SU-DHL-6 (cell line): ENCODE measurements at regions not wholly inside any gene's neighbourhood (a gene's known extent, or its start where the extent isn't known, plus 50 kb on each side); places are given as distances from the start of the nearest gene placed in this dataset.

Source experiments
- EZH2phosphoT487 ChIP-seq: fragments of 200-600 bp; sonication (generic), shearing (Covaris generic); conservative IDR thresholded peaks from 2 replicates; pipeline ENCODE4 v1.6.1; 2018; ENCODE audit warnings: mild to moderate bottlenecking, antibody characterized with exemption, low read length, moderate library complexity, mixed read lengths
- TF ChIP-seq, protein P1 (sequence below): fragments of 200-600 bp; sonication (generic); IDR thresholded peaks from one replicate; pipeline ENCODE4 v1.5.1; 2017; ENCODE audit warnings: antibody characterized with exemption, mild to moderate bottlenecking, low read length, moderate library complexity; ENCODE audit not compliant: insufficient read depth, poor library complexity, severe bottlenecking

DNA sequence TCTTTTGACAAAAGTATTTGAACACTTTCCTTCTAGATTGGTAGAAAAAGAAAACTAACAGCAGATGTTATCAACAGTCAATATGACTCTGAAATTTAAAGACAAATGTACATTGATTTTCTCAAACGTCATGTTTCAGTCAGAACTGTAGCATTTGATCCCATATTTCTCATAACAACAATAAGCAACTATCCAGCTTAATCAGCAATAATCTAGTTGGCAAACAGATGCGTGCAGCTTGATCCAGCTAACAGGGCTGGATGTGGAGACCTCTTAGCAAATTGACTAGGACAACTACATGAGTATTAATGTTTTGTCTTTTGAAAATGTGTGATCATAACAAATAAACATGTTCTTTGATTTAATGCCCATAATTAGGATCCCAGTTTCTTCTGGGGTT is 94.0 kb upstream of the STT3B start:
- TF ChIP-seq, protein P1, sequence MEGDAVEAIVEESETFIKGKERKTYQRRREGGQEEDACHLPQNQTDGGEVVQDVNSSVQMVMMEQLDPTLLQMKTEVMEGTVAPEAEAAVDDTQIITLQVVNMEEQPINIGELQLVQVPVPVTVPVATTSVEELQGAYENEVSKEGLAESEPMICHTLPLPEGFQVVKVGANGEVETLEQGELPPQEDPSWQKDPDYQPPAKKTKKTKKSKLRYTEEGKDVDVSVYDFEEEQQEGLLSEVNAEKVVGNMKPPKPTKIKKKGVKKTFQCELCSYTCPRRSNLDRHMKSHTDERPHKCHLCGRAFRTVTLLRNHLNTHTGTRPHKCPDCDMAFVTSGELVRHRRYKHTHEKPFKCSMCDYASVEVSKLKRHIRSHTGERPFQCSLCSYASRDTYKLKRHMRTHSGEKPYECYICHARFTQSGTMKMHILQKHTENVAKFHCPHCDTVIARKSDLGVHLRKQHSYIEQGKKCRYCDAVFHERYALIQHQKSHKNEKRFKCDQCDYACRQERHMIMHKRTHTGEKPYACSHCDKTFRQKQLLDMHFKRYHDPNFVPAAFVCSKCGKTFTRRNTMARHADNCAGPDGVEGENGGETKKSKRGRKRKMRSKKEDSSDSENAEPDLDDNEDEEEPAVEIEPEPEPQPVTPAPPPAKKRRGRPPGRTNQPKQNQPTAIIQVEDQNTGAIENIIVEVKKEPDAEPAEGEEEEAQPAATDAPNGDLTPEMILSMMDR = no peak
- TF ChIP-seq EZH2phosphoT487 = no peak
